K562 (cell line): ENCODE measurements at regions not wholly inside any gene's neighbourhood (a gene's known extent, or its start where the extent isn't known, plus 50 kb on each side); places are given as distances from the start of the nearest gene placed in this dataset.

ENCODE experiments used
- ATF4 ChIP-seq: fragments of 450-650 bp; formaldehyde crosslinking; IDR thresholded peaks from 2 replicates; pipeline ENCODE4 v1.4.0; 2022; ENCODE audit warnings: mild to moderate bottlenecking, moderate library complexity
- BHLHE40 ChIP-seq: IDR thresholded peaks from 2 replicates; pipeline ENCODE4 v1.6.1; 2011; ENCODE audit warnings: low read length, improper control_type of control experiment
- CTCF ChIP-seq, 3 experiments: IDR thresholded peaks in 2 of 3; conservative IDR thresholded peaks in 1 of 3; 2 replicates each; pipeline ENCODE4 v1.5.1; 2011 to 2012; ENCODE audit warnings: low read length in 3 of 3, mild to moderate bottlenecking in 3 of 3, control low read depth in 2 of 3, improper control_type of control experiment in 1 of 3, inconsistent platforms in 1 of 3, low read depth in 1 of 3, mixed read lengths in 1 of 3, moderate library complexity in 1 of 3; ENCODE audit not compliant: insufficient read depth in 2 of 3
- JUND ChIP-seq, 2 experiments: IDR thresholded peaks; 2 replicates in 1 of 2; 3 replicates in 1 of 2; pipeline ENCODE4 v1.6.1; 2011; ENCODE audit warnings: borderline replicate concordance in 2 of 2, low read depth in 2 of 2, low read length in 2 of 2, improper control_type of control experiment in 1 of 2, missing biosample characterization in 1 of 2, missing genetic modification characterization in 1 of 2, missing genetic modification reagents in 1 of 2
- LARP7 ChIP-seq: fragments of 450-650 bp; IDR thresholded peaks from 2 replicates; pipeline ENCODE4 v1.6.1; 2016
- MAX ChIP-seq: sonication (generic); formaldehyde crosslinking; IDR thresholded peaks from 2 replicates; pipeline ENCODE4 v1.9.0; 2022; ENCODE audit warnings: mild to moderate bottlenecking, missing genetic modification reagents
- NR3C1 ChIP-seq: sonication (generic); formaldehyde crosslinking; IDR thresholded peaks from 2 replicates; pipeline ENCODE4 v1.8.1; 2022; ENCODE audit warnings: missing genetic modification reagents
- PBX2 ChIP-seq, 2 experiments: IDR thresholded peaks in 1 of 2; conservative IDR thresholded peaks in 1 of 2; 2 replicates each; pipeline ENCODE4 v1.6.1; 2016; ENCODE audit warnings: low read depth in 2 of 2, mild to moderate bottlenecking in 1 of 2, missing compliant biosample characterization in 1 of 2, missing genetic modification characterization in 1 of 2, moderate library complexity in 1 of 2
- PHTF2 ChIP-seq: fragments of 250-450 bp; sonication (Bioruptor Pico); IDR thresholded peaks from 2 replicates; pipeline ENCODE4 v1.5.0; 2021; ENCODE audit warnings: mild to moderate bottlenecking
- ZFP1 ChIP-seq: fragments of 450-650 bp; formaldehyde crosslinking; IDR thresholded peaks from 2 replicates; pipeline ENCODE4 v1.4.0; 2020; ENCODE audit warnings: mild to moderate bottlenecking, mixed read lengths

- no peak for TF ChIP-seq ZFP1 (CRISPR knock-in tag)
- TF ChIP-seq LARP7, result no peak
- TF ChIP-seq JUND (IDR thresholded peaks at IDR 0.05; ENCODE audit: borderline replicate concordance, low read depth, low read length), result no peak
- no peak for TF ChIP-seq JUND (tag; IDR thresholded peaks at IDR 0.05; ENCODE audit: borderline replicate concordance, low read depth, low read length)
- TF ChIP-seq BHLHE40, result no peak
- TF ChIP-seq PHTF2 (CRISPR knock-in tag), result no peak
- no peak for TF ChIP-seq ATF4 (CRISPR knock-in tag)
- no peak for TF ChIP-seq NR3C1 (CRISPR knock-in tag)
- no peak for TF ChIP-seq MAX (CRISPR knock-in tag)
- no peak for TF ChIP-seq CTCF (IDR thresholded peaks at IDR 0.05 in 2 of 3, conservative IDR thresholded peaks at IDR 0.05 in 1 of 3; ENCODE audit: insufficient read depth in 2 of 3, low read depth in 1 of 3, low read length in 3 of 3)
- TF ChIP-seq PBX2 (CRISPR knock-in tag; IDR thresholded peaks at IDR 0.05; ENCODE audit: low read depth), result no peak
- TF ChIP-seq PBX2 (tag; conservative IDR thresholded peaks at IDR 0.05; ENCODE audit: low read depth), result no peak
Observed at GRCh38 chr1:2961081-2961480, 60.2 kb upstream of the ACTRT2 start.
